HG03575 (cell line): ENCODE measurements at regions not wholly inside any gene's neighbourhood (a gene's known extent, or its start where the extent isn't known, plus 50 kb on each side); places are given as distances from the start of the nearest gene placed in this dataset.
"Not testable (repeated sequence)": the region's sequence is repeated elsewhere in the genome, so short reads cannot be mapped to it uniquely, and the experiment has no call there.

ENCODE experiments used
- ATAC-seq: cut with Tn5 transposase; IDR thresholded peaks from one replicate; pipeline ENCODE4 v1.9.1; 2021; ENCODE audit not compliant: unreplicated experiment, insufficient number of reproducible peaks, low FRiP score; ENCODE audit errors: extremely low read depth

- ATAC-seq, result not testable (repeated sequence)
These were observed 901.4 kb downstream of the TBC1D32 start for GRCh38 chr6:120432840-120433239.

- ATAC-seq, result no peak
These were observed 902.4 kb downstream of the TBC1D32 start for GRCh38 chr6:120431841-120432240.

- ATAC-seq, result no peak
These were observed 922.9 kb downstream of the TBC1D32 start for GRCh38 chr6:120411394-120411793.

DNA sequence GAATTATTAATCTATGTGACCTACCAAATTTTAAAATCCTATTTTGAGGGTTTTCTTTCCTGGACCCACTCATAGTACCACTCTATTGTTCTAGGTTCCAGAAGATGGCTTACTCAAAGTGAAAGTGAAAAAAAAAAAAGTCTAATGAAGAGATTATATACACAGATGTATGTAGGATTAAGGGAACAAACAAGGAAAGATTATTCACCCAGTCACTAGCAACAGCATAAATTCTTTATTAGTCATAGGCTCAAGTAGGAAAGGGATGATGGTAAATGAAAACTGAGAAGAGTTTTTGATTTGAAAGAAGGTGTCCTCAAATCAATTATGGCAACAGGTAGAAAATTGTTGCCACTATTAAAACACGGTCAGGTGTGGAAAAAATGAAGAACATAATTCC, 923.7 kb downstream of the TBC1D32 start:
- no peak for ATAC-seq

GRCh38 chr6:120407696-120408095, 926.6 kb downstream of the TBC1D32 start:
- no peak for ATAC-seq

DNA sequence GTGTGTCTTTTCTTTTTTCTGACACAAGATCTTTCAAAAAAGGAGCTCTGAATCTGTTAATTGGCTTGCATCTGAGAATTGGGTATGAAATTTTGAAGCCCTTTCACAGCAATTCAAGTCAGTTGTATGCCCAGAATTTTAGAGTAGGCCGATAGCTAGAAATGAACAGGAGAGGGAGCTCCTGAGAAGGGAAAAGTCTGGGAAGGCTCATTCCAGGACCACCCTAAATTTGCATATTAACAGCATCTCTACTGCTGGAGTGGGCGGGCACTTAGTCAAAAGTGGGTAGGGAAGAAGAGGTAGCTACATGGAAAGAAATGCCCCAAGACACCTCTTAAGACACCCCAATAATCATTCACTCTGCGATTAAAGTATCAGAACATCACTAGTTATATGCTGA, 928.3 kb downstream of the TBC1D32 start:
- no peak for ATAC-seq

DNA sequence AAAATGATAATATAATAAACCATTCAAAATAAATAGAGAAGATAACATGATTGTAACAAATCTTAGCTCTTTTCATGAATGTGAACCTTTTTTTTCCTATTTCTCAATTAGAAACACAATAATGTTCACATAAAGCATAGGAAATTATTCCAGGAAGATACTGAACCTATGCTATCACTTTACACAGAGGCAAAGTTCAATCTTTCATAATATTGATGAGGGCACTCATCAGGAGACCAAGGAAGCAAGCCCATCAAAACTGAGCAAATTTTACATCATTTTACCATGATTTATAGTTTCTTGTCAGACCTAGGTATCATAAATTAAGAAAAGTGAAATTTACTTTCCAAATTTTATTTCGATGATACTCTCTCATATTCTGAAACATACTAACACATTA, 938.5 kb downstream of the TBC1D32 start:
- ATAC-seq, result no peak

DNA sequence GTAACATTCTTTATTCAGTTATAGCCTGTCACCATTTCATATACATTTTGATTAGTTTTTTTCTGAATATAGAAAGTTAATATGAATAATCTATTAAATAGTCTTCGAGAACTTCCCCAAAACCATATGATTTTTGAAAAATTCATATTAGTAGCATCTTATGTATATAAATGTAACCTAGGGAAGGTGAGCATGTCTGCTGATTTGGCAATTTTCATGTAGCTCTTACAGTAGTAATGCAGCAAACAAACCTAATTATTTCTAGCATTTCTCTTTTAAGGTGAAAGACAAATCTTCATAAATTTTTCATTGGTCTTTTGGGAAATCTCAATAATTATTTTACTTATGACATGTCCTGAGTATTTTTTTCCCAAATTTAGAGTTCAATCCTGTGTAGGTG, 939.0 kb downstream of the TBC1D32 start:
- ATAC-seq, result no peak

GRCh38 chr6:120392941-120393340, 941.3 kb downstream of the TBC1D32 start:
- ATAC-seq, result no peak

GRCh38 chr6:120384671-120385070, 949.6 kb downstream of the TBC1D32 start:
- ATAC-seq, result no peak

GRCh38 chr6:120383681-120384080, 950.6 kb downstream of the TBC1D32 start:
- ATAC-seq, result no peak

- peak; percentile 64 for ATAC-seq
These were observed 955.6 kb downstream of the TBC1D32 start for GRCh38 chr6:120378582-120379220.

- no peak for ATAC-seq
These were observed 961.1 kb downstream of the TBC1D32 start for GRCh38 chr6:120373185-120373584.

DNA sequence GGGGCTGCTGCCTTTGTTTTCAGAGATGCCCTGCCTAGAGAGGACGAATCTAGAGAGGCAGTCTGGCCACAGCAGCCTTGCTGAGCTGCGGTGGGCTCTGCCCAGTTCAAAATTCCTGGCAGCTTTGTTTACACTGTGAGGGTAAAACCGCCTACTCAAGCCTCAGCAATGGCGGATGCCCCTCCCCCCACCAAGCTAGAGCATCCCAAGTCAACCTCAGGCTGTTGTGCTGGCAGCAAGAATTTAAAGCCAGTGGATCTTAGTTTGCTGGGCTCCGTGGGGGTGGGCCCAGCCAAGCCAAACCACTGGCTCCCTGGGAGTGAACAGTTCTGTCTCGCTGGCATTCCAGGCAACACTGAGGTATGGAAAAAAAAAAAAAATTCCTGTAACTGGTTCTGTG, 970.9 kb downstream of the TBC1D32 start:
- no peak for ATAC-seq

DNA sequence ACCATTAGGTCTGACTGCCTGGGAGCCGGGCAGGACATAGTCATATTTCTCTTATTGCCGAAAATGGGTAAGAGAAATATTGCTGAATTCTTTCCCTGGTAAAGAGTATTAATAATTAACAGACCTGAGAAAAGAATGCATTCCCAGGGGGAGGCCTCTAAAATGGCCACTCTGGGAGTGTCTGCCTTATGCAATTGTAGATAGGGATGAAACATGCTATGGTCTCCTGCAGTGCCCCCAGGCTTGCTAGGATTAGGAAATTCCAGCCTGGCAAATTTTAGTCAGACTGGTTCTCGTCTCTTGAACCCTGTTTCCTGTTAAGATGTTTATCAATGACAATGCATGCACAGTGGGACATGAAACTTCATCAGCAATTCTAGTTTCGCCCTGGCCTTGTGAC, 975.7 kb downstream of the TBC1D32 start:
- ATAC-seq, result not testable (repeated sequence)

DNA sequence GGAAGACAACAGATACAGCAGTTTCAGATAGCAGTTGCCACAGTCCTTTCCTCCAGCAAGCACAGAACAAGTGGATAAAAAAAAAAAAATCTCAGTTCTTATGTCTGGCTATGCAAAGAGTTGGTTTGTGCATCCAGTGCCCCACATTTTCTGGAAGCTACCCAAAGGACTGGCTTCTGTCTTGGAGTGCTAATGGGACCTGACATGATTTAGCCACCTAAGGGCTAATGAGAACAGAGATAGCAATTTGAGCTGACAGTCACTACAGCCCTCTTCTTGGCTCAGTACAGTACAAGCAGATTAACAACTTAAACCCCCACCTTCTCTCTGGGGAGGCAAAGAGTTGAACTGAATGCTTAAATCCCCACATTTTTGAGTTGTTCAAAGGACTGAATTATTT, 976.8 kb downstream of the TBC1D32 start:
- no peak for ATAC-seq

GRCh38 chr6:120355822-120356221, 978.5 kb downstream of the TBC1D32 start:
- no peak for ATAC-seq

DNA sequence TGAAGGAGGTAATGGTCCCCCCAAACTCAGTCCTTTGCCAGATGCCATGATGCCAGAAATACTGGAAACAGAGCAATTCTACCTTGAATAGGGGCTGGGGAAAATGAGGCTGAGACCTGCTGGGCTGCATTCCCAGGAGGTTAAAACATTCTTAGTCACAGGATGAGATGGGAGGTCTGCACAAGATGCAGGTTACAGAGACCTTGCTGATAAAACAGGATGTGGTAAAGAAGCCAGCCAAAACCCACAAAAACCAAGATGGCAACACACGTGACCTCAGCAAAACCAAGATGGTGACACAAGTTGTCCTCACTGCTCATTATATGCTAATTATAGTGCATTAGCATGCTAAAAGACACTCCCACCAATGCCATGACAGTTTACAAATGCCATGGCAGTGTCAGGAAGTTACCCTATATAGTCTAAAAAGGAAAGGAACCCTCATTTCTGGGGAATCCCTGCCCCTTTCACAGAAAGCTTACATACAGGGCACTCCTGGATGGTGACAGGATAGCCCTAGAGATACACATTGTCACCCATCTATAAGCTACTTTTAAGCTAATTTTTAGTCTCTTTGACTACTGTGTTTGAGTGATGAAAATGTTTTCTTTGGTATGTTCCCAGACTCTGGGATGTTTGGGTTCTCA, 979.7 kb downstream of the TBC1D32 start:
- no peak for ATAC-seq

DNA sequence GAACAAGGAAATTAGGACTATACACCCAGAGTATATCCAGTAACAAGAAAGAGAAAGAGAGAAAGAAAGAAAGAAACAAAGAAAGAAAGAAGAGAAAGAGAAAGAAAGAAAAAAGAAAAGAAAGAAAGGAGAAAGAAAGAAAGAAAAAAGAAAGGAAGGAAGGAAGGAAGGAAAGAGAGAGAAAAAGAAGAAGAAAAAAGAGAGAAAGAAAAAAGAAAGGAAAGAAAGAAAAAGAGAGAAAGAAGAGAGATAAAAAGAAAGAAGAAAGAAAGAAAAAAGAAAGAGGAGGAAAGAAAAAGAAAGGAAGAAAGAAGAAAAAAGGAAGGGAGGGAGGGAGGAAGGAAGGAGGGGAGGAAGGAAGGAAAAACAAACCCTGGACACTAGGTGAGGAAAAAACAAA, 981.8 kb downstream of the TBC1D32 start:
- ATAC-seq, result no peak

DNA sequence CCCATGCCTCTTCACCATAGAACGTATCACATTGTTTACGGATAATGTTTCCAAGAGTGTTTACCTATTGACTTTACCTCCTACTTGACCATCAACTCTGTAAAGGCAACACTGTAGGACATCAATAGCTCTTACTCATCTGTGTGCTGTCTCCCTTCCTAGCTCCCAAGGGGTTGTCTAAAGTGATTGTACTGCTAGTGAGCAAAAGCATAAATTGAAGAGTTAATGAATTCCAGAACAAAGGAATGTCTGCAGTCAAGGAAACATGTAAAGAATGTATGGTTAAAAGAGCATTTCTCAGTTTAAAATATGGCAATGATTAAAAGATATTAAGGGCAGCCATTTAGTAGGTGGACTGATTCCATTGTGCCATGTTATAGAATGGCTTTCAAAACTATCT, 985.4 kb downstream of the TBC1D32 start:
- ATAC-seq, result no peak

- no peak for ATAC-seq
These were observed 979.0 kb upstream of the MAN1A1 start for GRCh38 chr6:120328521-120328920.
